ENCODE measurements at regions not wholly inside any gene's neighbourhood (a gene's known extent, or its start where the extent isn't known, plus 50 kb on each side); places are given as distances from the start of the nearest gene placed in this dataset.

DNA sequence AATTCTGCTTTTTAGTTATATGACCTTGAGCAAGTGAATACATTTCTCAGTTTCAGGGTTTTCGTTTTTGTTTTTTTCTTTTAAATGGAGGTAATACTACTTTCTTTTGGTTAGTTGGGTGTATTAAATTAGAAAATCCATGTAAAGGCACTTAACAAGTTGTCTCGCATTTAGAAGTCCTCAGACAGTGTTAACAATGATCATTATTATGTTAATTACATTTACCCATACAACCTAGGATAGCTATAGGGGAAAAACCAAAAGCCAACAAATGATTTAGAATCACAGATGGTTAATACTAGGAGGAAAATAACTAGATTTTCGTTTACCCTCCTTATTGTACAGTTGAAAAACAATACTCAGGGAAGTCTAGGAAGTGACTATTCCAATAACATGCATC is 972.2 kb upstream of the WWC1 start:
- no peaks in the 10 kb centered on the region for H3K36me3 ChIP-seq (ENCODE audit: control insufficient read depth in 1 of 2, insufficient read depth in 2 of 2, low read length in 2 of 2)

GRCh38 chr5:167320019-167320418 is 971.4 kb upstream of the WWC1 start:
- Histone ChIP-seq H3K36me3 (ENCODE audit: control insufficient read depth in 1 of 2, insufficient read depth in 2 of 2, low read length in 2 of 2) (no peaks in the 10 kb centered on the region), H3K27ac (ENCODE audit: low read length) (no peak overlapping the region), H3K27me3 (ENCODE audit: low read depth, low read length) (no peaks in the 10 kb centered on the region), H3K4me1 (ENCODE audit: control insufficient read depth in 1 of 2, insufficient read depth in 2 of 2, low read length in 2 of 2) (no peaks in the 10 kb centered on the region), H3K9me3 (ENCODE audit: control insufficient read depth in 1 of 2, low read length in 2 of 2) (no peaks in the 10 kb centered on the region), H3K4me3 (ENCODE audit: low read depth in 1 of 2, low read length in 2 of 2) (no peak overlapping the region)

More for the DNA sequence above, 972.2 kb upstream of the WWC1 start:
- H3K27me3 ChIP-seq (ENCODE audit: low read depth, low read length), result no peaks in the 10 kb centered on the region
- no peaks in the 10 kb centered on the region for H3K9me3 ChIP-seq (ENCODE audit: control insufficient read depth in 1 of 2, low read length in 2 of 2)
- H3K4me1 ChIP-seq (ENCODE audit: control insufficient read depth in 1 of 2, insufficient read depth in 2 of 2, low read length in 2 of 2), result no peaks in the 10 kb centered on the region
- H3K27ac ChIP-seq (ENCODE audit: low read length), result no peak overlapping the region
- H3K4me3 ChIP-seq (ENCODE audit: low read depth in 1 of 2, low read length in 2 of 2), result no peak overlapping the region

DNA sequence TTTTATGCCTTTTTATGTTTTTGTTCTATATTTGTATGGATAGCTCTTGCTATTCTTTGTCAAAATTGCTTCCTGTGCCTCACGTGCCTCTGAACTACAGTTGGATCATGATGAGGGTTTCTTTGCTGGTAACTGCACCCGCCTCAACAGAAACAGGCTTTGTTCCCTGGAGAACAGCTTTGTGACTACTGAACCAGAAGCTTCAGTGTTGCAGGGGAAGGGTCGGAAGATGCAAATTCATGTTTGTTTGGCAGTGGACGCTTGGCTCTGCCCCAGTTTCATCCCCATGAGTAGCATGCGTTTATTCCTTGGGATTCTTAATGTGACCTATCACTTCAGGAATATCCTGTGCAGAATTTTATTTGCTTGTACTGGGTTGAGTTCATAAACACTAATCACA is 959.1 kb upstream of the WWC1 start:
- Histone ChIP-seq H3K4me3 (ENCODE audit: low read depth in 1 of 2, low read length in 2 of 2) (no peak overlapping the region), H3K4me1 (ENCODE audit: control insufficient read depth in 1 of 2, insufficient read depth in 2 of 2, low read length in 2 of 2) (no peaks in the 10 kb centered on the region), H3K36me3 (ENCODE audit: control insufficient read depth in 1 of 2, insufficient read depth in 2 of 2, low read length in 2 of 2) (no peaks in the 10 kb centered on the region), H3K27me3 (ENCODE audit: low read depth, low read length) (no peaks in the 10 kb centered on the region), H3K9me3 (ENCODE audit: control insufficient read depth in 1 of 2, low read length in 2 of 2) (no peaks in the 10 kb centered on the region), H3K27ac (ENCODE audit: low read length) (no peak overlapping the region)

DNA sequence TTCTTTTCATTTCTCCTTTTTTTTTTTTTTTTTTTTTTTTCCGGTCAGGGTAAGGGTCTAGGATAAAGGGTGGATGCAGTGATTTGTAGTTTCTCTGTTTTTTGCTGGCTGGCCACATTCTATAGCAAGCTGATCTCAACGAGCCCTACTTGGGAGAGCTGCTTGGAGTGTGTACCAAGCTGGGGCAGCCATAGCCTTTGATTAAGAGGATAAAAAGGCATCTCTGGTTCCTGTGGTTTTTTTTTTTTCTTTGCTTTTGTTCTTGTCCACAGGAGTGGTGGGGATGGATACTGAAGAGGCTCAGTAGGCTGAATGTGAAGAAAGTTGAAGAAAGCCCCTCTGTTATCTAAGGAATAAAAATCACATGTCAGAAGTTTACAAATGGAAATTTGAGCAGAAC is 955.3 kb upstream of the WWC1 start:
- H3K4me1 ChIP-seq (ENCODE audit: control insufficient read depth in 1 of 2, insufficient read depth in 2 of 2, low read length in 2 of 2), result no peaks in the 10 kb centered on the region
- no peaks in the 10 kb centered on the region for H3K36me3 ChIP-seq (ENCODE audit: control insufficient read depth in 1 of 2, insufficient read depth in 2 of 2, low read length in 2 of 2)
- H3K27me3 ChIP-seq (ENCODE audit: low read depth, low read length), result no peaks in the 10 kb centered on the region
- H3K9me3 ChIP-seq (ENCODE audit: control insufficient read depth in 1 of 2, low read length in 2 of 2), result no peaks in the 10 kb centered on the region
- H3K27ac ChIP-seq (ENCODE audit: low read length), result no peak overlapping the region
- H3K4me3 ChIP-seq (ENCODE audit: low read depth in 1 of 2, low read length in 2 of 2), result no peak overlapping the region

DNA sequence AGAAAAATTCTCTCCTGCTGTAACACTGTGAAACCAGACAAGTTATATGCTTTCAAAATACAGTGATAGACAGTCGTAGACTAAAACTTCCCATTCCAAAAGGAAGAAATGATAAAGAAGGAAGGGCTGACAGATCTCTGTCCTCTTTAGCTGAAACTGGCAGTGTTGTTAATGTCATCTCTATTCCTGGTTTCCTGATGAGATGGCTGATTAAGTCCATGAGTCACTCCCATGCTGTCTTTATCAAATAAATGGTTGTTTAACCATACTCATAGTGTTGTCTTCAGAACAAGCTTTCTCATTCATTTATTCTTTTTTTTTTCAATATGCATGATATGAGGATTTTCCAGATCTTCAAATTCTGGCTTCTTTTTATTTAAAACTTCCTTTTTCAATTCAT is 952.2 kb upstream of the WWC1 start:
- H3K4me1 ChIP-seq (ENCODE audit: control insufficient read depth in 1 of 2, insufficient read depth in 2 of 2, low read length in 2 of 2), result no peaks in the 10 kb centered on the region
- H3K4me3 ChIP-seq (ENCODE audit: low read depth in 1 of 2, low read length in 2 of 2), result no peak overlapping the region
- no peaks in the 10 kb centered on the region for H3K9me3 ChIP-seq (ENCODE audit: control insufficient read depth in 1 of 2, low read length in 2 of 2)
- H3K36me3 ChIP-seq (ENCODE audit: control insufficient read depth in 1 of 2, insufficient read depth in 2 of 2, low read length in 2 of 2), result no peaks in the 10 kb centered on the region
- H3K27ac ChIP-seq (ENCODE audit: low read length), result no peak overlapping the region
- H3K27me3 ChIP-seq (ENCODE audit: low read depth, low read length), result no peaks in the 10 kb centered on the region

- no peaks in the 10 kb centered on the region for H3K9me3 ChIP-seq (ENCODE audit: control insufficient read depth in 1 of 2, low read length in 2 of 2)
- no peaks in the 10 kb centered on the region for H3K36me3 ChIP-seq (ENCODE audit: control insufficient read depth in 1 of 2, insufficient read depth in 2 of 2, low read length in 2 of 2)
- H3K4me1 ChIP-seq (ENCODE audit: control insufficient read depth in 1 of 2, insufficient read depth in 2 of 2, low read length in 2 of 2), result no peaks in the 10 kb centered on the region
These were observed 945.0 kb upstream of the WWC1 start for GRCh38 chr5:167346461-167346860.

DNA sequence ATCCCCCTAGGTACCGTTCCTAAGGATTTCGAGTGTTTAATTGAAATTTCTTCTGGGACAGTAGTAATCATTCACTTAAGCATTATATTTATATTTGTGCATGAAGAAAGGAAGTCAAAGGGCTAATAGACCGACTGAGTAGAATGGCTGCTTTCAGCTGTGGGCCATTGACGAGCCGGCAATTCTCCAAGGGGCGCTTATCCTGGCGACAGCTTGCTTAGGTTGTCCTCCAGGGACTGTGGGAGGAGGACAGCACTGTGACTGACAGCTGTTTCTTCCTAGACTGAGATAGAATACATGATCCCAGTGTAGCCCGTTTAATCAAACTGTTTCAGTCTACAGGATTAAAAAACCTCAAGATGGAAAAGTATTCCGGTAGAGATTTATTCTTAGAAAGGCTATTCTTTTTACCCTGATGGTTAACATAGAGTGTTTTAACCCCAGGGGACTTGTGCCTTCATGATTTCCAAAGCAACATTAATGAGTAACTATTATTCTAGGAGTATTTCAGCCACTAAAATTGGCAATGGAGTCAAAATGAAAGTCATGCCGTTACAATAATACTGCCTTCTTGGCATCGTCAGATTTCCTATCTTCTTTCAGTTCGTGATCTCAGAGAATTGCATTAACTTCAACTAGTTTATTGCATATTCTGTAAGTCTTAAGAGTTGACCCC is 943.1 kb upstream of the WWC1 start:
- Histone ChIP-seq H3K36me3 (ENCODE audit: control insufficient read depth in 1 of 2, insufficient read depth in 2 of 2, low read length in 2 of 2) (no peaks in the 10 kb centered on the region), H3K9me3 (ENCODE audit: control insufficient read depth in 1 of 2, low read length in 2 of 2) (no peaks in the 10 kb centered on the region), H3K4me3 (ENCODE audit: low read depth in 1 of 2, low read length in 2 of 2) (no peak overlapping the region), H3K27ac (ENCODE audit: low read length) (no peak overlapping the region), H3K27me3 (ENCODE audit: low read depth, low read length) (no peaks in the 10 kb centered on the region), H3K4me1 (ENCODE audit: control insufficient read depth in 1 of 2, insufficient read depth in 2 of 2, low read length in 2 of 2) (no peaks in the 10 kb centered on the region)

More at GRCh38 chr5:167346461-167346860, 945.0 kb upstream of the WWC1 start:
- Histone ChIP-seq H3K4me3 (ENCODE audit: low read depth in 1 of 2, low read length in 2 of 2) (no peak overlapping the region), H3K27ac (ENCODE audit: low read length) (no peak overlapping the region), H3K27me3 (ENCODE audit: low read depth, low read length) (no peaks in the 10 kb centered on the region)

GRCh38 chr5:167348980-167349379 is 942.5 kb upstream of the WWC1 start:
- H3K27me3 ChIP-seq (ENCODE audit: low read depth, low read length), result no peaks in the 10 kb centered on the region
- H3K27ac ChIP-seq (ENCODE audit: low read length), result no peak overlapping the region
- no peaks in the 10 kb centered on the region for H3K9me3 ChIP-seq (ENCODE audit: control insufficient read depth in 1 of 2, low read length in 2 of 2)
- H3K4me3 ChIP-seq (ENCODE audit: low read depth in 1 of 2, low read length in 2 of 2), result no peak overlapping the region
- no peaks in the 10 kb centered on the region for H3K4me1 ChIP-seq (ENCODE audit: control insufficient read depth in 1 of 2, insufficient read depth in 2 of 2, low read length in 2 of 2)
- H3K36me3 ChIP-seq (ENCODE audit: control insufficient read depth in 1 of 2, insufficient read depth in 2 of 2, low read length in 2 of 2), result no peaks in the 10 kb centered on the region

GRCh38 chr5:167351316-167351715 is 940.1 kb upstream of the WWC1 start:
- Histone ChIP-seq H3K27ac (ENCODE audit: low read length) (no peak overlapping the region), H3K27me3 (ENCODE audit: low read depth, low read length) (no peaks in the 10 kb centered on the region), H3K4me1 (ENCODE audit: control insufficient read depth in 1 of 2, insufficient read depth in 2 of 2, low read length in 2 of 2) (no peaks in the 10 kb centered on the region), H3K9me3 (ENCODE audit: control insufficient read depth in 1 of 2, low read length in 2 of 2) (no peaks in the 10 kb centered on the region), H3K36me3 (ENCODE audit: control insufficient read depth in 1 of 2, insufficient read depth in 2 of 2, low read length in 2 of 2) (no peaks in the 10 kb centered on the region), H3K4me3 (ENCODE audit: low read depth in 1 of 2, low read length in 2 of 2) (no peak overlapping the region)

- Histone ChIP-seq H3K27ac (ENCODE audit: low read length) (no peak overlapping the region), H3K27me3 (ENCODE audit: low read depth, low read length) (no peaks in the 10 kb centered on the region), H3K36me3 (ENCODE audit: control insufficient read depth in 1 of 2, insufficient read depth in 2 of 2, low read length in 2 of 2) (no peaks in the 10 kb centered on the region), H3K4me3 (ENCODE audit: low read depth in 1 of 2, low read length in 2 of 2) (no peak overlapping the region), H3K9me3 (ENCODE audit: control insufficient read depth in 1 of 2, low read length in 2 of 2) (no peaks in the 10 kb centered on the region), H3K4me1 (ENCODE audit: control insufficient read depth in 1 of 2, insufficient read depth in 2 of 2, low read length in 2 of 2) (no peaks in the 10 kb centered on the region)
These were observed 938.6 kb upstream of the WWC1 start for GRCh38 chr5:167352801-167353200.

- Histone ChIP-seq H3K27ac (ENCODE audit: low read length) (no peak overlapping the region), H3K27me3 (ENCODE audit: low read depth, low read length) (no peaks in the 10 kb centered on the region), H3K9me3 (ENCODE audit: control insufficient read depth in 1 of 2, low read length in 2 of 2) (no peaks in the 10 kb centered on the region), H3K36me3 (ENCODE audit: control insufficient read depth in 1 of 2, insufficient read depth in 2 of 2, low read length in 2 of 2) (no peaks in the 10 kb centered on the region), H3K4me1 (ENCODE audit: control insufficient read depth in 1 of 2, insufficient read depth in 2 of 2, low read length in 2 of 2) (no peaks in the 10 kb centered on the region), H3K4me3 (ENCODE audit: low read depth in 1 of 2, low read length in 2 of 2) (no peak overlapping the region)
These were observed 936.1 kb upstream of the WWC1 start for GRCh38 chr5:167355346-167355745.

GRCh38 chr5:167356374-167356773 is 935.1 kb upstream of the WWC1 start:
- H3K9me3 ChIP-seq (ENCODE audit: control insufficient read depth in 1 of 2, low read length in 2 of 2), result no peaks in the 10 kb centered on the region
- no peaks in the 10 kb centered on the region for H3K4me1 ChIP-seq (ENCODE audit: control insufficient read depth in 1 of 2, insufficient read depth in 2 of 2, low read length in 2 of 2)
- H3K27me3 ChIP-seq (ENCODE audit: low read depth, low read length), result no peaks in the 10 kb centered on the region
- H3K36me3 ChIP-seq (ENCODE audit: control insufficient read depth in 1 of 2, insufficient read depth in 2 of 2, low read length in 2 of 2), result no peaks in the 10 kb centered on the region
- no peak overlapping the region for H3K27ac ChIP-seq (ENCODE audit: low read length)
- H3K4me3 ChIP-seq (ENCODE audit: low read depth in 1 of 2, low read length in 2 of 2), result no peak overlapping the region

Data from muscle layer of duodenum (tissue), 2 donors.